ENCODE measurements at regions not wholly inside any gene's neighbourhood (a gene's known extent, or its start where the extent isn't known, plus 50 kb on each side); places are given as distances from the start of the nearest gene placed in this dataset.
A peak's percentile ranks its signal among the peaks of the same experiment; 100 is the strongest.

- peaks cover 4% of the 10 kb centered on the region for H3K4me1 ChIP-seq (ENCODE audit: control insufficient read depth, insufficient read depth, low read length)
- H3K4me3 ChIP-seq (ENCODE audit: low read length): no peak overlapping the region
- H3K36me3 ChIP-seq (ENCODE audit: control insufficient read depth, insufficient read depth, low read length): no peaks in the 10 kb centered on the region
- H3K27me3 ChIP-seq (ENCODE audit: control insufficient read depth, insufficient read depth, low read length): no peaks in the 10 kb centered on the region
- peak; percentile 70 for DNase-seq
- no peaks in the 10 kb centered on the region for H3K9me3 ChIP-seq (replicated peaks; ENCODE audit: control insufficient read depth, low read depth, low read length)
- WGBS (ENCODE audit: insufficient coverage): 39% methylated on average over 3 of the region's 3 CpGs
- H3K27ac ChIP-seq (ENCODE audit: low read length): no peak overlapping the region
These were observed 374.7 kb downstream of the ANKRD50 start for GRCh38 chr4:124337874-124338273.

- WGBS (ENCODE audit: insufficient coverage): 20% methylated on average over 1 of the region's 3 CpGs
- no peak overlapping the region for H3K4me3 ChIP-seq (ENCODE audit: low read length)
- H3K36me3 ChIP-seq (ENCODE audit: control insufficient read depth, insufficient read depth, low read length): no peaks in the 10 kb centered on the region
- H3K4me1 ChIP-seq (ENCODE audit: control insufficient read depth, insufficient read depth, low read length): no peaks in the 10 kb centered on the region
- H3K27ac ChIP-seq (ENCODE audit: low read length): peak overlapping the region; percentile 21
- no peaks in the 10 kb centered on the region for H3K9me3 ChIP-seq (replicated peaks; ENCODE audit: control insufficient read depth, low read depth, low read length)
- no peaks in the 10 kb centered on the region for H3K27me3 ChIP-seq (ENCODE audit: control insufficient read depth, insufficient read depth, low read length)
- peak; percentile 93 for DNase-seq
These were observed 368.8 kb downstream of the ANKRD50 start for GRCh38 chr4:124343661-124344171.

GRCh38 chr4:124372916-124373315 is 339.6 kb downstream of the ANKRD50 start:
- H3K36me3 ChIP-seq (ENCODE audit: control insufficient read depth, insufficient read depth, low read length): no peaks in the 10 kb centered on the region
- no peaks in the 10 kb centered on the region for H3K27me3 ChIP-seq (ENCODE audit: control insufficient read depth, insufficient read depth, low read length)
- H3K4me1 ChIP-seq (ENCODE audit: control insufficient read depth, insufficient read depth, low read length): no peaks in the 10 kb centered on the region
- H3K27ac ChIP-seq (ENCODE audit: low read length): no peak overlapping the region
- WGBS (ENCODE audit: insufficient coverage): 63% methylated on average over 2 of the region's 3 CpGs
- H3K9me3 ChIP-seq (replicated peaks; ENCODE audit: control insufficient read depth, low read depth, low read length): peaks cover 8% of the 10 kb centered on the region
- no peak for DNase-seq
- H3K4me3 ChIP-seq (ENCODE audit: low read length): no peak overlapping the region

GRCh38 chr4:124386163-124386562 is 326.4 kb downstream of the ANKRD50 start:
- peak overlapping the region; percentile 25 for H3K27ac ChIP-seq (ENCODE audit: low read length)

DNA sequence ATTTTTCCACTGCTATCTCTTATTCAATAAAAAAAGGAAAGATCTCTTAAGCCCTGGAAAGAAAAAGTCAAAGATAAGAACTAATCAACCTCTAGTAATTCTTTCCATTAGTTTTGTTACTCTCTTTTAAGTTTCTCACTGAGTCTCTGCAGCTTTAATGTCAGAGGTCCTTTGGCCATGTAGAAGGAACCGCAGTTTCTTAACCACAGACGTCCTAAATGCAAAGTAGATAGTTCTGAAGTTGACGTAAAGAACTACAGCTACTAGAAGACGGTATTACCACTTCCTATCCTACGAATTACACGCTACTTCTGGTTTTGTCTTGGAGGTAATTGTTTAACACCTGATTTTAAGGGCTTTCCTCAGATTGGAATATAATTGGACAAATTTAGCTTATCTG is 325.9 kb downstream of the ANKRD50 start:
- WGBS (ENCODE audit: insufficient coverage): no CpG with 5 or more reads among the region's 6 CpGs
- DNase-seq: peak; percentile 30
- Histone ChIP-seq H3K9me3 (replicated peaks; ENCODE audit: control insufficient read depth, low read depth, low read length) (no peaks in the 10 kb centered on the region), H3K4me3 (ENCODE audit: low read length) (no peak overlapping the region), H3K4me1 (ENCODE audit: control insufficient read depth, insufficient read depth, low read length) (no peaks in the 10 kb centered on the region), H3K27ac (ENCODE audit: low read length) (no peak overlapping the region), H3K36me3 (ENCODE audit: control insufficient read depth, insufficient read depth, low read length) (no peaks in the 10 kb centered on the region), H3K27me3 (ENCODE audit: control insufficient read depth, insufficient read depth, low read length) (no peaks in the 10 kb centered on the region)

More at GRCh38 chr4:124386163-124386562, 326.4 kb downstream of the ANKRD50 start:
- Histone ChIP-seq H3K4me1 (ENCODE audit: control insufficient read depth, insufficient read depth, low read length) (no peaks in the 10 kb centered on the region), H3K4me3 (ENCODE audit: low read length) (no peak overlapping the region), H3K27me3 (ENCODE audit: control insufficient read depth, insufficient read depth, low read length) (no peaks in the 10 kb centered on the region), H3K36me3 (ENCODE audit: control insufficient read depth, insufficient read depth, low read length) (no peaks in the 10 kb centered on the region), H3K9me3 (replicated peaks; ENCODE audit: control insufficient read depth, low read depth, low read length) (no peaks in the 10 kb centered on the region)
- WGBS (ENCODE audit: insufficient coverage): 20% methylated on average over 1 of the region's 4 CpGs
- peak; percentile 94 for DNase-seq

DNA sequence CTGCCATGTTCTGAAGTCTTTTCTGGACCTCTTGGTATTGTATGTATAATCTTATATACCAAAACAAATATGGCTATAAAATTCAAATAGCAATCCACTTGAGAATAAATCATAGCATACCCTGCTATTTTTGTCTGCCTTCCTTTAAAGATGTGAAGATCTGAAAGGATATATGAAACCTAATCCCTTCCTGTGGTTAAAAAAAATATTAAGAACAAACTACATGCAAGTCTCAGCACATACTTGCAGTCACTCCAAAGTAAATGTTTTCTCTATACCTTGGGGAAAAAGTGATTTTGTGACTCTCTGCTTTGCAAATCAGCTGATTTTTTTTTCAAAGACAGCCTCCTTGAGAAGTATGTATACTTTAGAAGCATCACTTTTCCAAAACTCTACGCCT is 322.9 kb downstream of the ANKRD50 start:
- H3K4me3 ChIP-seq (ENCODE audit: low read length): no peak overlapping the region
- H3K36me3 ChIP-seq (ENCODE audit: control insufficient read depth, insufficient read depth, low read length): no peaks in the 10 kb centered on the region
- peak; percentile 36 for DNase-seq
- H3K9me3 ChIP-seq (replicated peaks; ENCODE audit: control insufficient read depth, low read depth, low read length): no peaks in the 10 kb centered on the region
- WGBS (ENCODE audit: insufficient coverage): no CpG with 5 or more reads among the region's 1 CpG
- H3K27me3 ChIP-seq (ENCODE audit: control insufficient read depth, insufficient read depth, low read length): no peaks in the 10 kb centered on the region
- no peaks in the 10 kb centered on the region for H3K4me1 ChIP-seq (ENCODE audit: control insufficient read depth, insufficient read depth, low read length)
- H3K27ac ChIP-seq (ENCODE audit: low read length): no peak overlapping the region

GRCh38 chr4:124390861-124391260 is 321.7 kb downstream of the ANKRD50 start:
- Histone ChIP-seq H3K27ac (ENCODE audit: low read length) (peak overlapping the region; percentile 55), H3K4me3 (ENCODE audit: low read length) (no peak overlapping the region), H3K36me3 (ENCODE audit: control insufficient read depth, insufficient read depth, low read length) (no peaks in the 10 kb centered on the region), H3K9me3 (replicated peaks; ENCODE audit: control insufficient read depth, low read depth, low read length) (no peaks in the 10 kb centered on the region), H3K27me3 (ENCODE audit: control insufficient read depth, insufficient read depth, low read length) (no peaks in the 10 kb centered on the region), H3K4me1 (ENCODE audit: control insufficient read depth, insufficient read depth, low read length) (no peaks in the 10 kb centered on the region)
- WGBS (ENCODE audit: insufficient coverage): no CpG with 5 or more reads among the region's 4 CpGs
- peak; percentile 68 for DNase-seq

DNA sequence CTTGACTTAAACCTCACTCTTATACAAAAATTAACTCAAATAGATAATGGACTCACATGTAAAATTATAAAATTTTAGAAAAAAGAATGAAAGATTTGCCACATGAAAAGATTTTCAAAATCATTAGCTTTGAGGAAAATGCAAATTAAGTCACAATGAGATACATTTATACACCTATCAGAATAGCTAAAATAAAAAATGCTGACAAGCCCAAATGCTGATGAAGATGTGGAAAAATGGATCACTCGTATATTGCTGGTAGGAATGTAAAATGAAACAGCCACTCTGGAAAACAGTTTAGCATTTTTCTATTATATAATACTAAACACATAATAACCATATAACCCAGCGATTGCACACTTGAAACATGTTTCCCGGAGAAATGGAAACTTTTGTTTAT is 316.2 kb downstream of the ANKRD50 start:
- H3K36me3 ChIP-seq (ENCODE audit: control insufficient read depth, insufficient read depth, low read length): no peaks in the 10 kb centered on the region
- whole genome bisulfite sequencing (ENCODE audit: insufficient coverage): no CpG with 5 or more reads among the region's 3 CpGs
- no peak overlapping the region for H3K4me3 ChIP-seq (ENCODE audit: low read length)
- no peak overlapping the region for H3K27ac ChIP-seq (ENCODE audit: low read length)
- H3K4me1 ChIP-seq (ENCODE audit: control insufficient read depth, insufficient read depth, low read length): no peaks in the 10 kb centered on the region
- no peaks in the 10 kb centered on the region for H3K27me3 ChIP-seq (ENCODE audit: control insufficient read depth, insufficient read depth, low read length)
- no peaks in the 10 kb centered on the region for H3K9me3 ChIP-seq (replicated peaks; ENCODE audit: control insufficient read depth, low read depth, low read length)
- no peak for DNase-seq

DNA sequence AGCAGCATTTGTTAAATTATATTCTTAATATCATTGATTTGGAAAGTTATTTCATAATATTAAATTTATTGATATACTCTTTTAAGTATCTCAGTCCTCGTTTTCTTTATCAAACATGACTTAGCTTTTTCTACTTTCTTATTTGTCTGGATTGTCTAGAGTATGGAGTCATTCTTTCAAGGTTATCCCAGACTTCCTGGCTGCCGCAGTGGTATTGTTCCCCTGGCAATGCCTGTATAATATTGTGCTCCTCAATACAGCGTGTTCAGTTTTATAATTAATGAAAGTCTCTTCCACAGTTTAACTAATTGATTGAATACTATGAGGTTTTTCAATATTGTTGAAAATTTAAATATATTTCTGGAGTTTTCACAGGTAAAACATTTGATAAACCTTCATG is 310.9 kb downstream of the ANKRD50 start:
- WGBS (ENCODE audit: insufficient coverage): no CpG with 5 or more reads among the region's 3 CpGs
- no peaks in the 10 kb centered on the region for H3K36me3 ChIP-seq (ENCODE audit: control insufficient read depth, insufficient read depth, low read length)
- H3K4me3 ChIP-seq (ENCODE audit: low read length): no peak overlapping the region
- H3K27me3 ChIP-seq (ENCODE audit: control insufficient read depth, insufficient read depth, low read length): no peaks in the 10 kb centered on the region
- no peaks in the 10 kb centered on the region for H3K4me1 ChIP-seq (ENCODE audit: control insufficient read depth, insufficient read depth, low read length)
- no peak overlapping the region for H3K27ac ChIP-seq (ENCODE audit: low read length)
- H3K9me3 ChIP-seq (replicated peaks; ENCODE audit: control insufficient read depth, low read depth, low read length): no peaks in the 10 kb centered on the region
- no peak for DNase-seq

GRCh38 chr4:124409044-124409443 is 303.5 kb downstream of the ANKRD50 start:
- no peak for DNase-seq
- Histone ChIP-seq H3K36me3 (ENCODE audit: control insufficient read depth, insufficient read depth, low read length) (no peaks in the 10 kb centered on the region), H3K9me3 (replicated peaks; ENCODE audit: control insufficient read depth, low read depth, low read length) (no peaks in the 10 kb centered on the region), H3K4me1 (ENCODE audit: control insufficient read depth, insufficient read depth, low read length) (no peaks in the 10 kb centered on the region), H3K27me3 (ENCODE audit: control insufficient read depth, insufficient read depth, low read length) (no peaks in the 10 kb centered on the region), H3K4me3 (ENCODE audit: low read length) (no peak overlapping the region), H3K27ac (ENCODE audit: low read length) (no peak overlapping the region)
- WGBS (ENCODE audit: insufficient coverage): no CpG with 5 or more reads among the region's 4 CpGs

Measured in muscle of leg (tissue), 3 donors.